Panc1 (cell line): ENCODE measurements at regions not wholly inside any gene's neighbourhood (a gene's known extent, or its start where the extent isn't known, plus 50 kb on each side); places are given as distances from the start of the nearest gene placed in this dataset.

ENCODE experiments used
- ATAC-seq: fragments of 200-7000 bp; cut with Tn5 transposase; 2 replicates; pipeline ENCODE4 v1.9.1; 2020; ENCODE audit warnings: mild to moderate bottlenecking, moderate library complexity
- BruUV-seq: library from RNA; stranded (reverse); fragments of 400-500 nt; replicated peaks from 2 replicates; lab custom pipeline; 2021; lab: Mats Ljungman, UMichigan
- CTCF ChIA-PET: fragments of 300-600 bp; sonication (Branson Sonifier 250); formaldehyde crosslinking; loops from one replicate; lab custom pipeline; 2022; ENCODE audit warnings: antibody characterized with exemption; lab: Charles Lee
- POLR2A ChIA-PET: fragments of 300-600 bp; sonication (Branson Sonifier 250); formaldehyde crosslinking; loops from one replicate; lab custom pipeline; 2022; ENCODE audit warnings: antibody characterized with exemption; lab: Charles Lee
- DNase-seq: peaks from one replicate; pipeline ENCODE4 v3.0.0-alpha.2; 2010; ENCODE audit warnings: low read depth, low spot score
- H3K27ac ChIP-seq: 2 replicates; pipeline ENCODE4 v1.5.1; 2011; ENCODE audit warnings: mild to moderate bottlenecking, low read length, inconsistent platforms
- H3K27me3 ChIP-seq: fragments of 200-500 bp; sonication (Bioruptor generic); 2 replicates; pipeline ENCODE4 v1.6.0; 2014; ENCODE audit warnings: low read length, inconsistent platforms; ENCODE audit not compliant: control insufficient read depth, insufficient read depth
- H3K36me3 ChIP-seq: fragments of 200-500 bp; sonication (Bioruptor generic); 2 replicates; pipeline ENCODE4 v1.5.1; 2014; ENCODE audit warnings: inconsistent platforms, mild to moderate bottlenecking, low read length, moderate library complexity; ENCODE audit not compliant: control insufficient read depth, insufficient read depth
- H3K4me1 ChIP-seq: 2 replicates; pipeline ENCODE4 v1.5.1; 2011; ENCODE audit warnings: inconsistent platforms, mild to moderate bottlenecking, low read length, moderate library complexity; ENCODE audit not compliant: control insufficient read depth, insufficient read depth
- H3K4me3 ChIP-seq, 2 experiments: 2 replicates each; pipeline ENCODE4 v1.5.1; 2011 to 2012; ENCODE audit warnings: low read depth in 2 of 2, low read length in 2 of 2, mild to moderate bottlenecking in 2 of 2, inconsistent platforms in 1 of 2, moderate library complexity in 1 of 2
- H3K9me3 ChIP-seq: fragments of 200-500 bp; sonication (Bioruptor generic); 2 replicates; pipeline ENCODE4 v1.5.1; 2014; ENCODE audit warnings: low read depth, mild to moderate bottlenecking, inconsistent platforms, low read length, moderate library complexity; ENCODE audit not compliant: control insufficient read depth, insufficient read depth
- CTCF ChIP-seq: fragments of 450-650 bp; IDR thresholded peaks from 2 replicates; pipeline ENCODE4 v1.5.1; 2017; ENCODE audit warnings: mild to moderate bottlenecking
- POLR2AphosphoS5 ChIP-seq: IDR thresholded peaks from 2 replicates; pipeline ENCODE4 v1.6.1; 2012; ENCODE audit warnings: mild to moderate bottlenecking, low read depth, low read length, moderate library complexity
- REST ChIP-seq, 2 experiments: IDR thresholded peaks; 2 replicates each; pipeline ENCODE4 v1.6.1; 2011 to 2012; ENCODE audit warnings: low read depth in 2 of 2, control low read depth in 1 of 2, low read length in 1 of 2, mild to moderate bottlenecking in 1 of 2, moderate library complexity in 1 of 2; ENCODE audit not compliant: insufficient read depth in 1 of 2
- SIN3A ChIP-seq: IDR thresholded peaks from 2 replicates; pipeline ENCODE4 v1.6.1; 2012; ENCODE audit warnings: low read depth, mild to moderate bottlenecking, low read length, moderate library complexity, borderline replicate concordance; ENCODE audit not compliant: insufficient read depth
- TCF7L2 ChIP-seq: IDR thresholded peaks from 2 replicates; pipeline ENCODE4 v1.6.1; 2011; ENCODE audit warnings: mild to moderate bottlenecking, low read depth, low read length, inconsistent platforms
- in situ Hi-C: cut with HindIII; loops from 2 replicates; pipeline ENCODE4 v1.10.0; 2016; ENCODE audit warnings: low sequenced_read_pairs, low pct_unique_long_range_greater_than_20kb
- intact Hi-C: fragments of 100-400 bp; cut with micrococcal nuclease; formaldehyde crosslinking; loops from one replicate; pipeline ENCODE4 v1.10.0; 2022; ENCODE audit not compliant: unreplicated experiment

- BruUV-seq = no TSS peak
- H3K9me3 ChIP-seq = no peaks in the 10 kb centered on the region
- H3K27ac ChIP-seq = no peak overlapping the region; the same call in 1 of the 2 replicates
- no peaks in the 10 kb centered on the region; the same call in 1 of the 2 replicates for H3K36me3 ChIP-seq
- intact Hi-C loops (no loop called here), in situ Hi-C loops (no loop called here)
- H3K4me3 ChIP-seq = no peak overlapping the region
- POLR2A ChIA-PET = no interaction called here
- CTCF ChIA-PET = no interaction called here
- H3K4me1 ChIP-seq = no peaks in the 10 kb centered on the region
- ATAC-seq (no peak), DNase-seq (no peak)
- no peak for TF ChIP-seq POLR2AphosphoS5
- no peak for TF ChIP-seq TCF7L2
- TF ChIP-seq SIN3A = no peak
- no peak for TF ChIP-seq REST (IDR thresholded peaks at IDR 0.05; ENCODE audit: insufficient read depth in 1 of 2, low read depth in 2 of 2, low read length in 1 of 2)
- TF ChIP-seq CTCF = no peak
- no peaks in the 10 kb centered on the region for H3K27me3 ChIP-seq
Measured at GRCh38 chr13:64158908-64159307, 2743.3 kb upstream of the PCDH20 start.

- H3K27ac ChIP-seq = no peak overlapping the region
- ATAC-seq (no peak), DNase-seq (no peak)
- no peak for TF ChIP-seq TCF7L2
- peak; percentile 27; the same call in 1 of the 2 replicates for TF ChIP-seq CTCF
- no TSS peak for BruUV-seq
- H3K27me3 ChIP-seq = no peaks in the 10 kb centered on the region
- in situ Hi-C loops = no loop called here
- POLR2A ChIA-PET = no interaction called here
- intact Hi-C loops = no loop called here
- H3K4me3 ChIP-seq = no peak overlapping the region
- no peaks in the 10 kb centered on the region for H3K9me3 ChIP-seq
- CTCF ChIA-PET = no interaction called here
- no peaks in the 10 kb centered on the region; the same call in 1 of the 2 replicates for H3K36me3 ChIP-seq
- no peaks in the 10 kb centered on the region for H3K4me1 ChIP-seq
Measured at GRCh38 chr13:64154514-64154913, 2738.9 kb upstream of the PCDH20 start.

GRCh38 chr13:64130600-64130999 lies 2715.0 kb upstream of the PCDH20 start:
- in situ Hi-C loops (no loop called here), intact Hi-C loops (no loop called here)
- H3K4me3 ChIP-seq = no peak overlapping the region
- TF ChIP-seq REST (IDR thresholded peaks at IDR 0.05; ENCODE audit: insufficient read depth in 1 of 2, low read depth in 2 of 2, low read length in 1 of 2) (no peak), SIN3A (no peak), TCF7L2 (no peak), CTCF (no peak), POLR2AphosphoS5 (no peak)
- no peak overlapping the region for H3K27ac ChIP-seq
- no peaks in the 10 kb centered on the region for H3K4me1 ChIP-seq
- BruUV-seq = no TSS peak
- no peaks in the 10 kb centered on the region for H3K9me3 ChIP-seq
- ChIA-PET CTCF (no interaction called here), POLR2A (no interaction called here)
- no peak for ATAC-seq
- DNase-seq = no peak
- H3K27me3 ChIP-seq = no peaks in the 10 kb centered on the region
- H3K36me3 ChIP-seq = no peaks in the 10 kb centered on the region
